ENCODE measurements at regions not wholly inside any gene's neighbourhood (a gene's known extent, or its start where the extent isn't known, plus 50 kb on each side); places are given as distances from the start of the nearest gene placed in this dataset.
A peak's percentile ranks its signal among the peaks of the same experiment; 100 is the strongest.

GRCh38 chr6:140572129-140572528 is 1197.7 kb upstream of the CITED2 start:
- Histone ChIP-seq H3K4me2 (ENCODE audit: low read length, poor library complexity, severe bottlenecking) (no peak overlapping the region), H3K36me3 (ENCODE audit: control insufficient read depth in 1 of 2, insufficient read depth in 2 of 2, low read depth in 1 of 2, low read length in 2 of 2) (no peaks in the 10 kb centered on the region), H4K8ac (ENCODE audit: low read length) (no peak overlapping the region), H3K4me3 (ENCODE audit: insufficient read depth in 1 of 2, low read depth in 1 of 2, low read length in 2 of 2) (no peak overlapping the region), H3K79me1 (replicated peaks; ENCODE audit: low read length, poor library complexity, severe bottlenecking) (no peaks in the 10 kb centered on the region), H2BK5ac (ENCODE audit: low read depth, low read length, poor library complexity, severe bottlenecking) (no peak overlapping the region), H2BK15ac (ENCODE audit: low read depth, poor library complexity, severe bottlenecking) (no peak overlapping the region), H3K9ac (ENCODE audit: low read length) (peak overlapping the region; percentile 65), H3K18ac (ENCODE audit: low read depth in 1 of 2, low read length in 2 of 2) (no peak overlapping the region), H3K4ac (ENCODE audit: low read depth in 1 of 2, low read length in 2 of 2) (no peak overlapping the region), H4K91ac (ENCODE audit: low read length) (no peak overlapping the region), H3K9me3 (ENCODE audit: control insufficient read depth, low read length) (no peaks in the 10 kb centered on the region), H2AFZ (ENCODE audit: low read depth, low read length) (no peak overlapping the region), H3K23ac (ENCODE audit: low read length in 2 of 2) (no peak overlapping the region), H2AK5ac (ENCODE audit: low read length, severe bottlenecking) (no peak overlapping the region), H3K27ac (ENCODE audit: low read length, poor library complexity, severe bottlenecking) (peak overlapping the region; percentile 42), H3K27me3 (ENCODE audit: control insufficient read depth in 1 of 2, insufficient read depth in 1 of 2, low read length in 2 of 2) (no peaks in the 10 kb centered on the region), H2BK120ac (ENCODE audit: low read depth, low read length) (no peak overlapping the region), H3K4me1 (ENCODE audit: control insufficient read depth, insufficient read depth, low read depth, low read length) (no peaks in the 10 kb centered on the region), H3K14ac (ENCODE audit: low read length in 2 of 2) (no peak overlapping the region), H2BK12ac (ENCODE audit: low read length in 2 of 2) (no peak overlapping the region)
- DNase-seq = peak; percentile 89
- WGBS = 0% methylated on average over 3 of the region's 3 CpGs

GRCh38 chr6:140571145-140571544 is 1196.7 kb upstream of the CITED2 start:
- H2BK5ac ChIP-seq (ENCODE audit: low read depth, low read length, poor library complexity, severe bottlenecking) = no peak overlapping the region
- no peaks in the 10 kb centered on the region for H3K79me1 ChIP-seq (replicated peaks; ENCODE audit: low read length, poor library complexity, severe bottlenecking)
- no peak overlapping the region for H3K18ac ChIP-seq (ENCODE audit: low read depth in 1 of 2, low read length in 2 of 2)
- no peaks in the 10 kb centered on the region for H3K4me1 ChIP-seq (ENCODE audit: control insufficient read depth, insufficient read depth, low read depth, low read length)
- no peak overlapping the region for H3K4me2 ChIP-seq (ENCODE audit: low read length, poor library complexity, severe bottlenecking)
- no peak overlapping the region for H3K23ac ChIP-seq (ENCODE audit: low read length in 2 of 2)
- H2BK15ac ChIP-seq (ENCODE audit: low read depth, poor library complexity, severe bottlenecking) = no peak overlapping the region
- no peak for DNase-seq
- no peaks in the 10 kb centered on the region for H3K27me3 ChIP-seq (ENCODE audit: control insufficient read depth in 1 of 2, insufficient read depth in 1 of 2, low read length in 2 of 2)
- H4K91ac ChIP-seq (ENCODE audit: low read length) = no peak overlapping the region
- H3K14ac ChIP-seq (ENCODE audit: low read length in 2 of 2) = no peak overlapping the region
- no peak overlapping the region for H2AK5ac ChIP-seq (ENCODE audit: low read length, severe bottlenecking)
- H2BK120ac ChIP-seq (ENCODE audit: low read depth, low read length) = no peak overlapping the region
- no peak overlapping the region for H4K8ac ChIP-seq (ENCODE audit: low read length)
- H3K4me3 ChIP-seq (ENCODE audit: insufficient read depth in 1 of 2, low read depth in 1 of 2, low read length in 2 of 2) = no peak overlapping the region
- H3K4ac ChIP-seq (ENCODE audit: low read depth in 1 of 2, low read length in 2 of 2) = no peak overlapping the region
- no peak overlapping the region for H2BK12ac ChIP-seq (ENCODE audit: low read length in 2 of 2)
- H2AFZ ChIP-seq (ENCODE audit: low read depth, low read length) = no peak overlapping the region
- H3K9me3 ChIP-seq (ENCODE audit: control insufficient read depth, low read length) = no peaks in the 10 kb centered on the region
- H3K36me3 ChIP-seq (ENCODE audit: control insufficient read depth in 1 of 2, insufficient read depth in 2 of 2, low read depth in 1 of 2, low read length in 2 of 2) = no peaks in the 10 kb centered on the region
- no peak overlapping the region for H3K27ac ChIP-seq (ENCODE audit: low read length, poor library complexity, severe bottlenecking)
- H3K9ac ChIP-seq (ENCODE audit: low read length) = peak overlapping the region; percentile 54

- no peak overlapping the region for H4K8ac ChIP-seq (ENCODE audit: low read length)
Measured at GRCh38 chr6:140567466-140567865, 1193.0 kb upstream of the CITED2 start.

GRCh38 chr6:140566781-140567277 is 1192.4 kb upstream of the CITED2 start:
- Histone ChIP-seq H3K36me3 (ENCODE audit: control insufficient read depth in 1 of 2, insufficient read depth in 2 of 2, low read depth in 1 of 2, low read length in 2 of 2) (no peaks in the 10 kb centered on the region), H2AK5ac (ENCODE audit: low read length, severe bottlenecking) (no peak overlapping the region), H3K27me3 (ENCODE audit: control insufficient read depth in 1 of 2, insufficient read depth in 1 of 2, low read length in 2 of 2) (no peaks in the 10 kb centered on the region), H3K14ac (ENCODE audit: low read length in 2 of 2) (no peak overlapping the region), H4K91ac (ENCODE audit: low read length) (no peak overlapping the region), H3K27ac (ENCODE audit: low read length, poor library complexity, severe bottlenecking) (peak overlapping the region; percentile 34), H3K4ac (ENCODE audit: low read depth in 1 of 2, low read length in 2 of 2) (no peak overlapping the region), H3K9me3 (ENCODE audit: control insufficient read depth, low read length) (no peaks in the 10 kb centered on the region), H2AFZ (ENCODE audit: low read depth, low read length) (no peak overlapping the region), H3K9ac (ENCODE audit: low read length) (peak overlapping the region; percentile 71), H3K18ac (ENCODE audit: low read depth in 1 of 2, low read length in 2 of 2) (no peak overlapping the region), H2BK5ac (ENCODE audit: low read depth, low read length, poor library complexity, severe bottlenecking) (no peak overlapping the region), H3K4me3 (ENCODE audit: insufficient read depth in 1 of 2, low read depth in 1 of 2, low read length in 2 of 2) (no peak overlapping the region), H3K4me2 (ENCODE audit: low read length, poor library complexity, severe bottlenecking) (no peak overlapping the region), H2BK15ac (ENCODE audit: low read depth, poor library complexity, severe bottlenecking) (no peak overlapping the region), H2BK12ac (ENCODE audit: low read length in 2 of 2) (no peak overlapping the region), H3K79me1 (replicated peaks; ENCODE audit: low read length, poor library complexity, severe bottlenecking) (no peaks in the 10 kb centered on the region), H2BK120ac (ENCODE audit: low read depth, low read length) (no peak overlapping the region), H4K8ac (ENCODE audit: low read length) (no peak overlapping the region), H3K23ac (ENCODE audit: low read length in 2 of 2) (no peak overlapping the region), H3K4me1 (ENCODE audit: control insufficient read depth, insufficient read depth, low read depth, low read length) (no peaks in the 10 kb centered on the region)
- peak; percentile 67 for DNase-seq
- no CpG with 5 or more reads among the region's 1 CpG for WGBS

More at GRCh38 chr6:140567466-140567865, 1193.0 kb upstream of the CITED2 start:
- no peaks in the 10 kb centered on the region for H3K79me1 ChIP-seq (replicated peaks; ENCODE audit: low read length, poor library complexity, severe bottlenecking)
- no peak overlapping the region for H3K4me2 ChIP-seq (ENCODE audit: low read length, poor library complexity, severe bottlenecking)
- H2BK12ac ChIP-seq (ENCODE audit: low read length in 2 of 2) = no peak overlapping the region
- no peak overlapping the region for H3K4ac ChIP-seq (ENCODE audit: low read depth in 1 of 2, low read length in 2 of 2)
- no peaks in the 10 kb centered on the region for H3K4me1 ChIP-seq (ENCODE audit: control insufficient read depth, insufficient read depth, low read depth, low read length)
- no peak overlapping the region for H3K23ac ChIP-seq (ENCODE audit: low read length in 2 of 2)
- no peak overlapping the region for H2BK15ac ChIP-seq (ENCODE audit: low read depth, poor library complexity, severe bottlenecking)
- no peak overlapping the region for H2AK5ac ChIP-seq (ENCODE audit: low read length, severe bottlenecking)
- peak overlapping the region; percentile 71 for H3K9ac ChIP-seq (ENCODE audit: low read length)
- H3K14ac ChIP-seq (ENCODE audit: low read length in 2 of 2) = no peak overlapping the region
- H4K91ac ChIP-seq (ENCODE audit: low read length) = no peak overlapping the region
- no peak overlapping the region for H3K4me3 ChIP-seq (ENCODE audit: insufficient read depth in 1 of 2, low read depth in 1 of 2, low read length in 2 of 2)
- H3K27me3 ChIP-seq (ENCODE audit: control insufficient read depth in 1 of 2, insufficient read depth in 1 of 2, low read length in 2 of 2) = no peaks in the 10 kb centered on the region
- no peaks in the 10 kb centered on the region for H3K36me3 ChIP-seq (ENCODE audit: control insufficient read depth in 1 of 2, insufficient read depth in 2 of 2, low read depth in 1 of 2, low read length in 2 of 2)
- H2BK5ac ChIP-seq (ENCODE audit: low read depth, low read length, poor library complexity, severe bottlenecking) = no peak overlapping the region
- H2BK120ac ChIP-seq (ENCODE audit: low read depth, low read length) = no peak overlapping the region
- WGBS = 75% methylated on average over 2 of the region's 2 CpGs
- no peaks in the 10 kb centered on the region for H3K9me3 ChIP-seq (ENCODE audit: control insufficient read depth, low read length)
- no peak for DNase-seq
- no peak overlapping the region for H3K18ac ChIP-seq (ENCODE audit: low read depth in 1 of 2, low read length in 2 of 2)
- H3K27ac ChIP-seq (ENCODE audit: low read length, poor library complexity, severe bottlenecking) = no peak overlapping the region
- no peak overlapping the region for H2AFZ ChIP-seq (ENCODE audit: low read depth, low read length)
